Neural cell (in vitro differentiated cells): ENCODE measurements at regions not wholly inside any gene's neighbourhood (a gene's known extent, or its start where the extent isn't known, plus 50 kb on each side); places are given as distances from the start of the nearest gene placed in this dataset.

ENCODE experiments used
- H2AFZ ChIP-seq: fragments of 200-600, 300-800 bp; sonication (generic), shearing (Covaris generic); 2 replicates; pipeline ENCODE4 v1.6.0; 2014; ENCODE audit warnings: low read depth, mild to moderate bottlenecking, antibody characterized with exemption, low read length, moderate library complexity
- H3F3A ChIP-seq: fragments of 200-600 bp; shearing (Covaris generic); 2 replicates; pipeline ENCODE4 v1.6.1; 2016; ENCODE audit warnings: mild to moderate bottlenecking, moderate library complexity, mixed read lengths, antibody characterized with exemption, low read length; ENCODE audit not compliant: insufficient read depth, poor library complexity, severe bottlenecking
- H3K27ac ChIP-seq: fragments of 200-600, 300-800 bp; sonication (generic), shearing (Covaris generic); 2 replicates; pipeline ENCODE4 v1.5.1; 2014; ENCODE audit warnings: mild to moderate bottlenecking, low read length, moderate library complexity
- H3K27me3 ChIP-seq: fragments of 300-800, 200-600 bp; sonication (generic), shearing (Covaris generic); 2 replicates; pipeline ENCODE4 v1.6.0; 2014; ENCODE audit warnings: mild to moderate bottlenecking, low read depth, low read length, moderate library complexity; ENCODE audit not compliant: insufficient read depth
- H3K36me3 ChIP-seq: fragments of 300-800, 200-600 bp; sonication (generic), shearing (Covaris generic); 2 replicates; pipeline ENCODE4 v1.5.1; 2014; ENCODE audit warnings: mild to moderate bottlenecking, antibody characterized with exemption, low read length, moderate library complexity; ENCODE audit not compliant: insufficient read depth
- H3K4me2 ChIP-seq: fragments of 300-800, 200-600 bp; sonication (generic), shearing (Covaris generic); 2 replicates; pipeline ENCODE4 v1.6.0; 2014; ENCODE audit warnings: mild to moderate bottlenecking, low read length
- H3K4me3 ChIP-seq: fragments of 300-800, 200-600 bp; sonication (generic), shearing (Covaris generic); 2 replicates; pipeline ENCODE4 v1.5.1; 2014; ENCODE audit warnings: mild to moderate bottlenecking, low read length, moderate library complexity
- H3K79me2 ChIP-seq: fragments of 200-600 bp; shearing (Covaris generic); replicated peaks from 2 replicates; pipeline ENCODE4 v1.6.0; 2014; ENCODE audit warnings: mild to moderate bottlenecking, low read length, moderate library complexity; ENCODE audit not compliant: insufficient read depth
- H3K9ac ChIP-seq: fragments of 300-800, 200-600 bp; sonication (generic), shearing (Covaris generic); 2 replicates; pipeline ENCODE4 v1.6.1; 2016; ENCODE audit warnings: mild to moderate bottlenecking, low read length, mixed read lengths
- H3K9me2 ChIP-seq: fragments of 200-600 bp; shearing (Covaris generic); 2 replicates; pipeline ENCODE4 v1.6.1; 2016; ENCODE audit warnings: mild to moderate bottlenecking, low read length, mixed read lengths; ENCODE audit not compliant: insufficient read depth
- H3K9me3 ChIP-seq: fragments of 200-600, 300-800 bp; sonication (generic), shearing (Covaris generic); 2 replicates; pipeline ENCODE4 v1.6.1; 2016; ENCODE audit warnings: mild to moderate bottlenecking, mixed run types, low read length, moderate library complexity, mixed read lengths
- H4K20me1 ChIP-seq: fragments of 200-600 bp; shearing (Covaris generic); 2 replicates; pipeline ENCODE4 v1.6.1; 2016; ENCODE audit warnings: mild to moderate bottlenecking, mixed run types; ENCODE audit not compliant: insufficient read depth
- CTCF ChIP-seq: fragments of 450-650 bp; IDR thresholded peaks from 2 replicates; pipeline ENCODE4 v1.5.1; 2014; ENCODE audit warnings: antibody characterized with exemption, mild to moderate bottlenecking, moderate library complexity; ENCODE audit not compliant: poor library complexity, severe bottlenecking
- EP300 ChIP-seq: fragments of 450-650 bp; conservative IDR thresholded peaks from 2 replicates; pipeline ENCODE4 v1.6.1; 2014; ENCODE audit warnings: antibody characterized with exemption, mild to moderate bottlenecking, moderate library complexity; ENCODE audit not compliant: poor library complexity, severe bottlenecking
- EZH2 ChIP-seq: fragments of 200-600, 300-800 bp; shearing (Covaris generic), sonication (generic); IDR thresholded peaks from 2 replicates; pipeline ENCODE4 v1.6.1; 2014; ENCODE audit warnings: antibody characterized with exemption, low read length, borderline replicate concordance, mild to moderate bottlenecking; ENCODE audit not compliant: insufficient read depth, poor library complexity, severe bottlenecking
- MXI1 ChIP-seq: fragments of 450-650 bp; conservative IDR thresholded peaks from 2 replicates; pipeline ENCODE4 v1.6.1; 2014; ENCODE audit warnings: antibody characterized with exemption, mild to moderate bottlenecking; ENCODE audit not compliant: poor library complexity, severe bottlenecking
- POLR2AphosphoS5 ChIP-seq: IDR thresholded peaks from 2 replicates; pipeline ENCODE4 v1.6.1; 2012
- RAD21 ChIP-seq: fragments of 450-650 bp; conservative IDR thresholded peaks from 2 replicates; pipeline ENCODE4 v1.6.1; 2014; ENCODE audit warnings: antibody characterized with exemption, mild to moderate bottlenecking, moderate library complexity
- REST ChIP-seq: IDR thresholded peaks from 2 replicates; pipeline ENCODE4 v1.6.1; 2012; ENCODE audit warnings: borderline replicate concordance
- SMC3 ChIP-seq: fragments of 450-650 bp; conservative IDR thresholded peaks from 2 replicates; pipeline ENCODE4 v1.6.1; 2014; ENCODE audit warnings: antibody characterized with exemption, mild to moderate bottlenecking, moderate library complexity; ENCODE audit not compliant: poor library complexity
- TAF1 ChIP-seq: IDR thresholded peaks from 2 replicates; pipeline ENCODE4 v1.6.1; 2012; ENCODE audit warnings: low read depth

GRCh38 chr7:46488607-46489006, 567.5 kb upstream of the IGFBP3 start:
- no peaks in the 10 kb centered on the region for H3K9me2 ChIP-seq
- no peak for TF ChIP-seq EP300
- TF ChIP-seq RAD21, result no peak
- TF ChIP-seq POLR2AphosphoS5, result no peak
- no peak for TF ChIP-seq EZH2
- TF ChIP-seq TAF1, result no peak
- TF ChIP-seq SMC3, result no peak
- TF ChIP-seq REST, result no peak
- TF ChIP-seq MXI1, result no peak
- no peak for TF ChIP-seq CTCF
- no peaks in the 10 kb centered on the region for H3K36me3 ChIP-seq
- H3K9me3 ChIP-seq, result no peaks in the 10 kb centered on the region
- no peak overlapping the region for H2AFZ ChIP-seq
- H3K4me2 ChIP-seq, result no peak overlapping the region
- H3K27ac ChIP-seq, result no peak overlapping the region
- H3K4me3 ChIP-seq, result no peak overlapping the region
- no peak overlapping the region for H3K9ac ChIP-seq
- no peaks in the 10 kb centered on the region for H3K79me2 ChIP-seq
- no peaks in the 10 kb centered on the region for H3F3A ChIP-seq
- no peaks in the 10 kb centered on the region for H4K20me1 ChIP-seq
- no peaks in the 10 kb centered on the region for H3K27me3 ChIP-seq

- H3K4me2 ChIP-seq, result no peak overlapping the region
These were observed 565.5 kb upstream of the IGFBP3 start for GRCh38 chr7:46486256-46487206.

More at GRCh38 chr7:46486256-46487206, 565.5 kb upstream of the IGFBP3 start:
- Histone ChIP-seq H3K79me2 (no peaks in the 10 kb centered on the region), H3K36me3 (no peaks in the 10 kb centered on the region), H3K9me2 (no peaks in the 10 kb centered on the region), H2AFZ (no peak overlapping the region), H3K9me3 (no peaks in the 10 kb centered on the region), H3K9ac (no peak overlapping the region), H4K20me1 (no peaks in the 10 kb centered on the region), H3F3A (no peaks in the 10 kb centered on the region), H3K27ac (no peak overlapping the region), H3K4me3 (no peak overlapping the region), H3K27me3 (no peaks in the 10 kb centered on the region)
- TF ChIP-seq POLR2AphosphoS5 (no peak), RAD21 (no peak), EP300 (no peak), CTCF (no peak), EZH2 (no peak)
